ENCODE measurements at regions not wholly inside any gene's neighbourhood (a gene's known extent, or its start where the extent isn't known, plus 50 kb on each side); places are given as distances from the start of the nearest gene placed in this dataset.

DNA sequence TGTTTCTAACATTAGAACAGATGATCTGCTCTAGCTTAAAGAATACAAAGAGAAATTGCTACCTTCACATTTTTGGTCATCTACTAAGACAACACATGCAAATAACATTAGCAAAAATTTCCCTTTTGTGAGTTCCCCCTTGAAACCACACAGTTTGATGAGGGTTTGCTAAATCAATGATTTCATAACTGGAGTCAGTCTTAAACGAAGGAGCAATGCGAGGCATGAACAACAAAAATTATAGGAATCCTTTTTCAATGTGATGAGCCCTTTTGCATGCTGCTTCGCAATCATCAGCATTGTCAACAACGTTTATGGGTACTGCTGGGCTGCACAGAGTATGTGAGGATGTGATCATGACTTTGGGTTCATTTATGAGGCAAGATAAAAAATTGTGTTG lies 286.4 kb downstream of the C7orf25 start:
- no peak for TF ChIP-seq CTCF (IDR thresholded peaks at IDR 0.05)
- Histone ChIP-seq H3K9me3 (no peaks in the 10 kb centered on the region), H3K27ac (no peak overlapping the region), H3K4me3 (ENCODE audit: low read depth in 1 of 2, low read length in 1 of 2) (no peak overlapping the region), H3K4me1 (ENCODE audit: control insufficient read depth in 1 of 2, insufficient read depth in 1 of 2, low read depth in 1 of 2, low read length in 1 of 2) (no peaks in the 10 kb centered on the region), H3K27me3 (no peaks in the 10 kb centered on the region), H3K36me3 (no peaks in the 10 kb centered on the region)

DNA sequence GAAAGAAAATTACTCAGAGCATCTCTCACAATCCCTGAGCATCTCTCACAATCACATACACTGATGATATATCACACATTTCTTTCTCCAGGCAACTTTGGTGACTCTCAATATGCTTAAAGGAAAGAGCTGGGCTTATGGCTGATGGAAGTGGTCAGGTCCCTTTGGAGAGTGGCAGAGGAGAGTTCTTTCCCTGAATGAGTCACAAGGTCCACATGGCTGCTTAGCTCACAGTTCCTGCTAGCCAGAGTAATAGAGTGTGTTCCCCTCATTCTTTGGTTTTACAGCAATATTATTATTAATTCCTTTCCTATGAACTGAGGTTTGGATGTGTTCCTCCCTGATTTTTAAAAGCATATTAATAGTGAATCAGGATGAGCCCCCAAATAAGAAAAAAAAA lies 287.4 kb downstream of the C7orf25 start:
- no peak for TF ChIP-seq CTCF (IDR thresholded peaks at IDR 0.05)
- H3K9me3 ChIP-seq: no peaks in the 10 kb centered on the region
- no peaks in the 10 kb centered on the region for H3K27me3 ChIP-seq
- no peak overlapping the region for H3K4me3 ChIP-seq (ENCODE audit: low read depth in 1 of 2, low read length in 1 of 2)
- no peaks in the 10 kb centered on the region for H3K36me3 ChIP-seq
- no peak overlapping the region for H3K27ac ChIP-seq
- no peaks in the 10 kb centered on the region for H3K4me1 ChIP-seq (ENCODE audit: control insufficient read depth in 1 of 2, insufficient read depth in 1 of 2, low read depth in 1 of 2, low read length in 1 of 2)

GRCh38 chr7:42621543-42622219 lies 290.2 kb downstream of the C7orf25 start:
- Histone ChIP-seq H3K27ac (no peak overlapping the region), H3K4me3 (ENCODE audit: low read depth in 1 of 2, low read length in 1 of 2) (no peak overlapping the region), H3K9me3 (no peaks in the 10 kb centered on the region), H3K4me1 (ENCODE audit: control insufficient read depth in 1 of 2, insufficient read depth in 1 of 2, low read depth in 1 of 2, low read length in 1 of 2) (no peaks in the 10 kb centered on the region), H3K27me3 (no peaks in the 10 kb centered on the region), H3K36me3 (no peaks in the 10 kb centered on the region)
- no peak for TF ChIP-seq CTCF (IDR thresholded peaks at IDR 0.05)

- Histone ChIP-seq H3K4me1 (ENCODE audit: control insufficient read depth in 1 of 2, insufficient read depth in 1 of 2, low read depth in 1 of 2, low read length in 1 of 2) (no peaks in the 10 kb centered on the region), H3K4me3 (ENCODE audit: low read depth in 1 of 2, low read length in 1 of 2) (no peak overlapping the region), H3K9me3 (no peaks in the 10 kb centered on the region), H3K27ac (no peak overlapping the region), H3K36me3 (no peaks in the 10 kb centered on the region), H3K27me3 (no peaks in the 10 kb centered on the region)
- no peak for TF ChIP-seq CTCF (IDR thresholded peaks at IDR 0.05)
Measured at GRCh38 chr7:42618651-42619360, 293.1 kb downstream of the C7orf25 start.

DNA sequence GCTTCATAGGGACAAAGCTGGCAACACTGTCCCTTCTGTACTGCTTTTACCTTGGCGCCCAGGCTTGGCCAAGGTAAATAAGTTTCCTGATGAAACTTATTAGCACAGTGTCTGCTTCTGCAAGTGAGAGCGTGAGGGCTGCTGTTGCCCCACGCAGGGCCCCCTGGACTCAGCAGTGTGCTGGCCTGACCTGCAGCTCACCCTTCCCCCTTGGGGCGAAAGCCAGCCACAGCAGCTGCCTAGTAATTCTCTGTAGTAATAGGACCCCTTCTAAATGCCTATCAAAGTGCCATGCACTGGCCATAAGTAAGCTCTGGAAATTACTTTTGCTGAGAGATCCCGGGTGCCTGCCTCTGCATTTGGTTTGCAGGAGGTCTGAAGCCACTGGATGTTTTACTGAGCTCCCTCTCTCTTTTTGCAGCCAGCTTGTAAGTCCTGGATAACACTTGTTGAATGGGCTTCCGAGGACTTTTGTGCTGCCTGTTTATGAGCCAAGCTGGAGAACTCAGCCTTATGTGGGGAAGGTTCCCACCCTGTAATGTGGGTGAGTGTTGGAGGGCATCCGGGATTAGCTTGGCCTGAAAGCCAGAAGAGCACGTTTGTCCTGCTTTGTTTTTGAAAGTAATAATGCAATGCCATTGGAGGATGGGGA lies 293.9 kb downstream of the C7orf25 start:
- H3K4me3 ChIP-seq (ENCODE audit: low read depth in 1 of 2, low read length in 1 of 2): no peak overlapping the region
- H3K9me3 ChIP-seq: no peaks in the 10 kb centered on the region
- TF ChIP-seq CTCF (IDR thresholded peaks at IDR 0.05): no peak
- H3K27me3 ChIP-seq: no peaks in the 10 kb centered on the region
- no peaks in the 10 kb centered on the region for H3K4me1 ChIP-seq (ENCODE audit: control insufficient read depth in 1 of 2, insufficient read depth in 1 of 2, low read depth in 1 of 2, low read length in 1 of 2)
- H3K36me3 ChIP-seq: no peaks in the 10 kb centered on the region
- no peak overlapping the region for H3K27ac ChIP-seq
